ENCODE measurements at regions not wholly inside any gene's neighbourhood (a gene's known extent, or its start where the extent isn't known, plus 50 kb on each side); places are given as distances from the start of the nearest gene placed in this dataset.

- H3K27me3 ChIP-seq (ENCODE audit: insufficient read depth, low read length, poor library complexity), result no peaks in the 10 kb centered on the region
- no peaks in the 10 kb centered on the region for H4K20me1 ChIP-seq (ENCODE audit: insufficient read depth, low read length)
- H3K4me2 ChIP-seq (ENCODE audit: insufficient read depth, low read length), result no peak overlapping the region
- no peak overlapping the region for H3K4me3 ChIP-seq (ENCODE audit: low read depth in 1 of 2, low read length in 2 of 2)
- no peaks in the 10 kb centered on the region for H3K4me1 ChIP-seq (ENCODE audit: insufficient read depth, low read length)
- TF ChIP-seq EZH2 (IDR thresholded peaks at IDR 0.05; ENCODE audit: borderline replicate concordance, low read depth, low read length, severe bottlenecking), result no peak
- TF ChIP-seq CTCF (IDR thresholded peaks at IDR 0.05; ENCODE audit: borderline replicate concordance, extremely low read depth, low read length, poor library complexity, severe bottlenecking), result no peak
- no peak overlapping the region for H2AFZ ChIP-seq (ENCODE audit: low read depth, low read length)
- no peaks in the 10 kb centered on the region for H3K9me3 ChIP-seq (ENCODE audit: insufficient read depth, low read length, severe bottlenecking)
- no peaks in the 10 kb centered on the region for H3K36me3 ChIP-seq (ENCODE audit: insufficient read depth, low read length)
- no peaks in the 10 kb centered on the region for H3K79me2 ChIP-seq (ENCODE audit: insufficient read depth, low read length)
- no peak for ATAC-seq (ENCODE audit: insufficient read depth, low read depth)
- DNase-seq, result no peak
- no peak overlapping the region for H3K27ac ChIP-seq (ENCODE audit: low read length)
- no peak overlapping the region for H3K9ac ChIP-seq (ENCODE audit: low read depth, low read length)
Measured at GRCh38 chr5:3518576-3518975, 77.1 kb upstream of the IRX1 start.

DNA sequence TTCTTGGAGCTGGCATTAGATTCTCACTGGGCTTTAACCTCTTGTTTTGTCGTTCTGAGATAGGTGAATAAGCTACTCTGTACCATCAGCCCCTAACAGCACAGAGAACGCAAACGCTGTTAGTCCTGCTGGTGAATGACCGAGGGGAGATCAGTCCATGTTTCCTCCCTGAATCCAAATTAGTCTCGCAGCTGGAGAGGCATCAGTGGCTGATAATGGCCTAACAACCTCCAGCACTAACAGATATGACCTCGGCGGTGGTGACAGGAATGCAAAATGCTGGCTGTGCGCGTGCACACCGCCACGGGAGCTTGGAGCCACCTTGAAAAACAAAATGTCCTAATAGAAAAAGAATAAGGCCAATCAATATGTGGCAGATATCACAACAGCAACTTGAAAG lies 77.6 kb upstream of the IRX1 start:
- ATAC-seq (ENCODE audit: insufficient read depth, low read depth) (no peak), DNase-seq (no peak)
- Histone ChIP-seq H3K27me3 (ENCODE audit: insufficient read depth, low read length, poor library complexity) (no peaks in the 10 kb centered on the region), H4K20me1 (ENCODE audit: insufficient read depth, low read length) (no peaks in the 10 kb centered on the region), H3K4me2 (ENCODE audit: insufficient read depth, low read length) (no peak overlapping the region), H3K9ac (ENCODE audit: low read depth, low read length) (no peak overlapping the region), H2AFZ (ENCODE audit: low read depth, low read length) (no peak overlapping the region), H3K36me3 (ENCODE audit: insufficient read depth, low read length) (no peaks in the 10 kb centered on the region), H3K27ac (ENCODE audit: low read length) (no peak overlapping the region), H3K4me3 (ENCODE audit: low read depth in 1 of 2, low read length in 2 of 2) (no peak overlapping the region), H3K9me3 (ENCODE audit: insufficient read depth, low read length, severe bottlenecking) (no peaks in the 10 kb centered on the region), H3K79me2 (ENCODE audit: insufficient read depth, low read length) (no peaks in the 10 kb centered on the region), H3K4me1 (ENCODE audit: insufficient read depth, low read length) (no peaks in the 10 kb centered on the region)
- no peak for TF ChIP-seq EZH2 (IDR thresholded peaks at IDR 0.05; ENCODE audit: borderline replicate concordance, low read depth, low read length, severe bottlenecking)
- TF ChIP-seq CTCF (IDR thresholded peaks at IDR 0.05; ENCODE audit: borderline replicate concordance, extremely low read depth, low read length, poor library complexity, severe bottlenecking), result no peak

- Histone ChIP-seq H4K20me1 (ENCODE audit: insufficient read depth, low read length) (no peaks in the 10 kb centered on the region), H3K4me2 (ENCODE audit: insufficient read depth, low read length) (no peak overlapping the region), H3K79me2 (ENCODE audit: insufficient read depth, low read length) (no peaks in the 10 kb centered on the region), H2AFZ (ENCODE audit: low read depth, low read length) (no peak overlapping the region), H3K36me3 (ENCODE audit: insufficient read depth, low read length) (no peaks in the 10 kb centered on the region), H3K4me1 (ENCODE audit: insufficient read depth, low read length) (no peaks in the 10 kb centered on the region), H3K9ac (ENCODE audit: low read depth, low read length) (no peak overlapping the region), H3K27ac (ENCODE audit: low read length) (no peak overlapping the region), H3K27me3 (ENCODE audit: insufficient read depth, low read length, poor library complexity) (no peaks in the 10 kb centered on the region), H3K9me3 (ENCODE audit: insufficient read depth, low read length, severe bottlenecking) (no peaks in the 10 kb centered on the region), H3K4me3 (ENCODE audit: low read depth in 1 of 2, low read length in 2 of 2) (no peak overlapping the region)
- TF ChIP-seq CTCF (IDR thresholded peaks at IDR 0.05; ENCODE audit: borderline replicate concordance, extremely low read depth, low read length, poor library complexity, severe bottlenecking) (no peak), EZH2 (IDR thresholded peaks at IDR 0.05; ENCODE audit: borderline replicate concordance, low read depth, low read length, severe bottlenecking) (no peak)
- ATAC-seq (ENCODE audit: insufficient read depth, low read depth) (no peak), DNase-seq (no peak)
Measured at GRCh38 chr5:3517348-3517747, 78.3 kb upstream of the IRX1 start.

All from DND-41 (cell line).